HFFc6 (cell line): ENCODE measurements at regions not wholly inside any gene's neighbourhood (a gene's known extent, or its start where the extent isn't known, plus 50 kb on each side); places are given as distances from the start of the nearest gene placed in this dataset.

Source experiments
- DNase-seq: peaks from one replicate; pipeline ENCODE4 v3.0.0-alpha.2; 2018
- H3K27ac Mint-ChIP-seq: 2 replicates; pipeline ENCODE4 v1.8.0; 2020; ENCODE audit warnings: mild to moderate bottlenecking, mixed read lengths
- H3K27me3 Mint-ChIP-seq: 2 replicates; pipeline ENCODE4 v1.8.0; 2021; ENCODE audit warnings: mild to moderate bottlenecking, moderate library complexity, mixed read lengths; ENCODE audit not compliant: insufficient read depth
- H3K36me3 Mint-ChIP-seq: 2 replicates; pipeline ENCODE4 v1.8.0; 2021; ENCODE audit warnings: low read depth, mixed read lengths
- H3K4me1 Mint-ChIP-seq: 2 replicates; pipeline ENCODE4 v1.8.0; 2020; ENCODE audit warnings: low read depth, mixed read lengths
- H3K4me3 Mint-ChIP-seq: 2 replicates; pipeline ENCODE4 v1.8.0; 2020; ENCODE audit warnings: mild to moderate bottlenecking, moderate library complexity, mixed read lengths
- H3K9me3 Mint-ChIP-seq: 2 replicates; pipeline ENCODE4 v1.8.0; 2020; ENCODE audit warnings: mild to moderate bottlenecking, mixed read lengths
- CTCF ChIP-seq: fragments of 200-600 bp; sonication (generic); IDR thresholded peaks from 2 replicates; pipeline ENCODE4 v1.5.0; 2021; ENCODE audit warnings: antibody characterized with exemption, mild to moderate bottlenecking

DNA sequence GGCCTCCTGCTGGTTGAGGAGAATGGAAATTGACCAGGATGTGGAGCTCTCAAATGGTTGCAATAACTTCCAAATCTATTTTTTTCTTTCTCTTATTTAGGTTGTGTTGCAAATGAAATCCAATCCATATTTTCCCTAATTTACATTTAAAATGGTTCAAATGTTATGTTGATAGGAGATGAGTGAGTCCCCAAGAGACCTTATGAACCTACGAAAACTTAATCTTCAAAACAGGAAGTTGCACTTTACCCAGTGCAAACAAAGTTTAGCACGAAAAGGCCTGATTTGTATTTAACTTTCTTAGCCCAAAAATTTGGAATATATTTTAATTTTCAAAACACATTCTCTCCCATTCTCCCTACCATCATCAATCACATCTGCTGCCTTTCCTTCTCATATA is 59.3 kb upstream of the NDP start:
- no peak overlapping the region for H3K27ac Mint-ChIP-seq

DNA sequence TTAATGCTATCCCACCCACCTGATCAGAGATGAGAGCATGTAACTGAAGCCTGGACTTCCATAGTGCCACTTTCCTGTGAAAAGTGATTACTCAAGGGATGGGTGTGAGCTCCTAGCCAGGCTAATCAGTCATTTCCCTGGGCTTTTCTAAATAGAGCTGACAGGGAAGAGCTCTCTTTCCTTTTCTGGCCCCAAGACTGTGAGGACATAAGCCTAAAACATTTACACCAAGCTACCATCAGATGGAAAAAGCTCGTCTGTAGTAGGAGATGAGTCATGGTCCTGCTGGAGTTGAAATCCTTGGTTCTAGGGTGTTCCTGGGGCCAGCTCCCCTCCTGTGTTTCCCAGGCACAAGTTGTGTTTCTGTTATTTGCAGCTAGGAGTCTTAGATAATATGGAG is 52.4 kb upstream of the NDP start:
- H3K36me3 Mint-ChIP-seq, result no peaks in the 10 kb centered on the region

More for the DNA sequence above, 59.3 kb upstream of the NDP start:
- no peak for TF ChIP-seq CTCF
- no peaks in the 10 kb centered on the region for H3K9me3 Mint-ChIP-seq
- H3K4me3 Mint-ChIP-seq, result no peak overlapping the region
- DNase-seq, result no peak
- H3K36me3 Mint-ChIP-seq, result no peaks in the 10 kb centered on the region
- H3K27me3 Mint-ChIP-seq, result no peaks in the 10 kb centered on the region; the same call in 1 of the 2 replicates
- H3K4me1 Mint-ChIP-seq, result peaks cover 10% of the 10 kb centered on the region; the same call in 1 of the 2 replicates

More for the DNA sequence above, 52.4 kb upstream of the NDP start:
- Mint-ChIP-seq H3K27me3 (no peaks in the 10 kb centered on the region; the same call in none of the 2 replicates), H3K4me1 (peaks cover 11% of the 10 kb centered on the region), H3K9me3 (no peaks in the 10 kb centered on the region), H3K27ac (peak overlapping the region; percentile 38; the same call in 1 of the 2 replicates), H3K4me3 (no peak overlapping the region)
- DNase-seq, result peak; percentile 32
- TF ChIP-seq CTCF, result no peak
